ENCODE measurements at regions not wholly inside any gene's neighbourhood (a gene's known extent, or its start where the extent isn't known, plus 50 kb on each side); places are given as distances from the start of the nearest gene placed in this dataset.
"Not testable (repeated sequence)": the region's sequence is repeated elsewhere in the genome, so short reads cannot be mapped to it uniquely, and the experiment has no call there.

DNA sequence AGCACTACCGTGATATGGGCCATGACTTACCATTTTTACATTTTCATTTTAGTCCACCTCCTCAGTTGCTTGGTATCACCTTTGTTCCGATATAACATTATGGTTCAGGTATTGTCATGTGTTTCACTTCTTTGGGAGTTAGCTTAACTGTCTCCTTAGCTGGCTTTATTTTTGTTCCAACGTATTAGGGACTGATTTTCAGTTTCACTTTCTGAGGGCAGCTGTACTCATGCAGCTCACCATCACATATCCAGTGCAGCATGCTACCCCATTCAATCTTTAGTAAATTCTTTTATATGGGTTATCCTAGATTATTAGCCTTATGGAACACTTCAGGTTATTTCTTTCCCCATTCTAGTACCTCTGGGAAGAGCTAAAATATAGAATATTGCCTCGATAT, 362.2 kb upstream of the IRAK1BP1 start:
- no peak for DNase-seq (ENCODE audit: low spot score)

DNA sequence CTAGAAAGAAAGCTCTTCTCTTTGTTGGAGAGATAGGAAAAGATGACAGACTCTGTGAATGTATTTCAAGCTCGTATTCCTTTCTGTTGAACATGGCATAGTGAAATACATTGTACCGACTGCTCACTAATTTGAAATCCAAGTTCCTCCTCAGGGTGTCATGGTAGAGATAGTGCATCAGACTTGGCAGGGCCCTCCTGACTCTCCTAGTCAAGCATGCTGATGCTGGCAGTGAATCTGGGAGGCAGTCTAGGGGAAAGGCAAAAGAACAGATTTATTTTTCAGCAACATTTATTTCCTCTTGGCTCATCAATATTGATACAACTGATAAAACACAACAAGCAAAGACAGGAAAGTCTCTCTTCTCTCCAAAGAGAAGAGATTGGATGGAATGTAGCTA, 356.3 kb upstream of the IRAK1BP1 start:
- DNase-seq (ENCODE audit: low spot score) = no peak

DNA sequence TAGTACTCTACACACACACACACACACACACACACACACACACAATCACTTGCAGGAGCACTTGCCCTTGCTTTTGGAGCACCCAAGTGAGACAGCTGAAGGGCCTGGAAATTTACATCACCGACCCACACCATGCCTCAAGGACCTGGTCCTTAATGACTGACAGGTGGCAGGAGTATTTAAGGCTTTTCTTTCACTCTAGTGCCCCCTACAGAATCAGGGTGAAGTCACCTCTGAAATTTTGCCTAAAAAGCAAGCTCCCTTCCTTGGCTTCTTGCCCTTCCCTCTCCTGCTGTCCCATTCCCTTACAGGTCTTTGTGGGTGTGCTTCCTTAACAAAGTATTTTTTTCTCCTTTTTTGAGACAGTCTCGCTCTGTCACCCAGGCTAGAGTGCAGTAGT, 353.5 kb upstream of the IRAK1BP1 start:
- DNase-seq (ENCODE audit: low spot score) = no peak

DNA sequence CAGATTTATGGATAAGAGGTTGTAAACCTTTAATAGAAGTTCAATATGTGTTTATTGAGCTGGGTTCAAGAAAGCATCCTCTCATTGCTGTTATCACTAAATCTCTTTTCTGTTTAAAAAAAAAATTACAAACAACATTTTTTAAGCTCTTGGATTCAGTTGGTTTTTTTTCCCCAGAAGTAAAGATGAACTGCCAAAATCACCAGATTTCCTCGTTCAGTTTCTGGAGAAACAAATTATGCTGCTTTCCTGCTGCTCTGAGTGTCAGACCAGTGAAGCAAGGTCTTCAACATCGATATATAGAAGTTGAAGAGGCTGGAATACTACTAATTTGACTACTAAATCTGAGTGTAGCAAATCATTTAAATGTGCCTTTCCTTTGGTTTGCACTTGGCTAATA, 352.1 kb upstream of the IRAK1BP1 start:
- DNase-seq (ENCODE audit: low spot score) = no peak

DNA sequence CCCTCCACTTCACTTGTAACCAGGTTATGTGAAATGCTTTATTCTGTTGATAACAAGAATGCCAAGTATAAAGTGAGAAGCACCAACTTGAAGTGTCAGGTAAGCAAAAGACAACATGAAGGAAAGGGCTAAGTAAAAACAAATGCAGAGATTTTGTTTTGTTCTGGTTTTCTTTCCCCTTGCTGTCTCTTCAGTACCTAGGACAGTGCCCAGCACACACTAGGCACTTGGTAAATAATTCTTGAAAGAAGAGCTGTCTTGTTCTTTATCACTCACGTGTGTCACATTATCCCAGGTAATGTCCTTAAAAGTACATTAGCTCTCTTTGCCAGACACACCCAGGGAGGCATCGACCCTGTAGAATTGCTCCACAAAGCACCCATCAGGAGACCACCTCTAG, 350.0 kb upstream of the IRAK1BP1 start:
- DNase-seq (ENCODE audit: low spot score) = no peak

DNA sequence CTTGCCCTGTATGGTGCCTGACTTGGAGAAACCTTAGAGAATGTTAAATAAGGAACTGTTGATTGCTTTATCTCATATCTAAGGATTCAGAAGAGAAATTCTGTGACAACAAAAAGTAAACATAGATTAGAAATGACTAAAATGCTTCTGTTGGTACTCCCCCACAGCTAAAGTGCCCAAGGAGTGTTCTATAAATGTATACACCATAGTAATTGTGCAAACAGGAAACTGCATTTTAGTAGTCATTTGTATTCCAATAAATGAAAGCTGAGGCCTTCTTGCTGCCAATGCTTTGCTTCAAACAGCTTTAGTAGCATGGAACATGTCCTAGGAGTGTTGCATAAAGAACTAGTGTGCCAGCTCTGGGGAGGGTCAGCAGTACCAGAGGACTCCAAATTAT, 343.7 kb upstream of the IRAK1BP1 start:
- DNase-seq (ENCODE audit: low spot score) = no peak

DNA sequence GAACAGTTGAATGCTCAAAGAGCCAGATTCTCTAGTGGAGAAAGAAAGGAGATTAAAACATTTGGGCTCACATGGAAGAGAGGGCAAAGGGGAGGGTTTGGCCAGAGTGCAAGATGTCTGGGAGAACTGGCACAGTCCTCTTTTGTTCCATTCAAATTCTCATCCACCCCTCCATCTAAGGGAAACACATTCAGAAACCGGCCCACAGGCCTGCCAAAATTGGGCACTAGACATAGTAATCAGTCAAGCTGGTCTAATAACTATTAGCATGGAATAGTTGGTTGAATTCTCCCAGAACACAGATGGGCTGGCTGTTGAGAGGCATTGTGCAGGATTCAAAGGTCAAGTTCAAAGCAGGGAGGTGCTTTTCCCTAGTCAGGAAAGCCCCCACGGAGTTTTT, 341.4 kb upstream of the IRAK1BP1 start:
- no peak for DNase-seq (ENCODE audit: low spot score)

DNA sequence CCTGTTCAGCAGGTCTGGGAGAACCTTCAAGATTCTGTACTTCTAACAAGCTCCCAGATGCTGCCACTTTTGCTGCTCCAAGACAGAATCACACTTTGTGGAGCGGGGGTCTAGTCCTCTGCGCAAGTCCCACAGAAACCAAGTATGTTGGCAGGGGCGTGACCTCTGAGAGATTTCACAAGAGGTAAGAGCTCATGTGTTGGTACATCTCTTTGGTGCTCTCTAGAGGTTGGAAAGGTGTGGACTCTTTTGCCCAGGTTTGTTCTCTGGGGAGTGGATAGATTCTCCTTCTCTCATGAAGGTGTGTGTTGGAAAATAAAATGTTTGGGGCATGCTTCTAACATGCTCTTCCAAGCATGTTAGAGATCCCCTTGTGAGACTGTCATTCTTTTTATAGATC, 340.9 kb upstream of the IRAK1BP1 start:
- no peak for DNase-seq (ENCODE audit: low spot score)

DNA sequence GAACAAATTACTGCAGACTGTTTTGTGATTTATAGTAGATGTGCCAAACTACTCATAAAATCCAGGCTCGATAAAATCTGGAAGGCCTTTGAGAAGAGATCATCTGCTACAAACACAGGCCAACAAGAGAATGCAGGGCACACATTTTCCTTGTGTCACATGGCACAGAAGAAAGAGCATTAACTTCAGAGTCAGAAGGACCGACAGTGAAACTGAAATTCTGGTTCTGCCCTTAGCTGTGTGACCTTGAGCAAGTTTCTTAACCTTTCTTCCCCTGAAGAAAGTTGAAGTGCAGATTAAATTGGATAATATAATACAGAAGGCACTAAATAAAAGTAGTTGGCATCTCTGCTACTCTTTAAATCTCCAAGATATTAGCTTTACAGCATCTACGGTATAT, 338.4 kb upstream of the IRAK1BP1 start:
- DNase-seq (ENCODE audit: low spot score) = no peak

DNA sequence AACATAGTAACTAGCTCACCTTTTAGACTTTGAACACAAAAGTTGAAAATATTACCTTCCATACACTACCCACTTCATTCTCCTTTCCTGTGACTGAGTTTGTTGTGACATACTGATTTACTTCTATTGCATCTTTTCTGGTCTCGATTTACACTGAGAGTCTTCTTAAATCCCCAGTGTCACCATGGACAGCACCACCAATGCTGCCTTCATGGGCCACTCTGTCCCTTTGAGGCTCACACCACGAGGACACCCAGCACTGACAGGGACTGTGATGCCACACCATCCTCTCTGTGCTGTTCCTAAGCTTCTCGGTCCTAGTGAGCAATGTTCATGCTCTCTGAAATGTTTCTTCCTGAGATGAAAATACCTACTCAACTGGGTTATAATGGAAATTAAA, 337.1 kb upstream of the IRAK1BP1 start:
- DNase-seq (ENCODE audit: low spot score) = no peak

DNA sequence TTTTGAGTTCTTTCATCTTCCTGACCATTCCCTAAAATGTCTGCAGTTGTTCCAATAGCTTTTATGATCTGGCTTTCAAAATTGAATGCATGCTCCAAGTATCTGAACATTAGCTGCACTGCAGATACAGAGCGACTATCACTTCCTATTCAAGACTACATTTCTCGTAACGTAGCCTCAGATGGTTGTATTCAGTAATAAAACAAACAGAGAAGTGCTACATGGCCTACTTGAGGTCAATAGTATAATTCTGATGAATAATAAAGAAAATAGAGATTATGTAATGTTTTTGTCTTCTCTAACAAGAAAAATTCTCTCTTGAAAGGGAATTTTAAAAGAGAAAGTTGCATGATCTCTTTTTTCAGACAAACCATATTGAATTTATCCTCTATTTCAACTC, 333.9 kb upstream of the IRAK1BP1 start:
- no peak for DNase-seq (ENCODE audit: low spot score)

DNA sequence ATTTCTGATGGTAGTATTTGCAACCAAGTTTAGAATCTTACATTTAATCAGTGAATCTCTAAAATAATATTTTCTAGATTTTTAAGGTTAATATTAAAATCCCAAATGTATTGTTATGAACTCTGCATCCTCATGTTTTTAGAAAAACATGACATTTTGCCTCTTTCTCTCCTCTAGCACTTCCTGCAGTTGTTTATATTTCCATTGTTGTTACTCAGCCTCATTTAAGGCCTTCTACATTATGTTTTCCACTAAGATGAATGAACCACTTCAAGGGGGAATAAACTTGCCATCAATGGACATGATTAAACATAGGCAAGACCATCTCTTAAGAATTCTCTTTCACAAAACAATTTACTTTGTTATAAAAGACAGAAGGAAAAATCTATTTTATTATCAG, 333.5 kb upstream of the IRAK1BP1 start:
- DNase-seq (ENCODE audit: low spot score) = no peak

DNA sequence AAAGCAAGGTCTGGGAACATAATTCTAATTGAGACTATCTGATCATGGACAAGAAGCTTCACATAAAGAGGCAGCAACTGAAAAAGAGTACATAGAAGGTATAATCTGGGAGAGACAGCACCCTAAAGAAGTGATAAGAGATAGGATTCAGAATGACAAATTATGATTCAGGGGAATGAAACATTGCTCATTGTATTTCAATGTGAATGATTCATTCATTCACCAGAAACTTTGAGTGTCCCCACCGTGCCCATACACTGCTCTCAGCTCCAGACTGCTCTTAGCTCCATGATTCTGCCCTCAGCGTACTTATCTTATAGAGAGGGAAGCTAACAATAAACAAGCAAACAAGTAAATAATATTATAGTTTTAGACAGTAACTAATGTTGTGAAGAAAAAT, 329.3 kb upstream of the IRAK1BP1 start:
- no peak for DNase-seq (ENCODE audit: low spot score)

DNA sequence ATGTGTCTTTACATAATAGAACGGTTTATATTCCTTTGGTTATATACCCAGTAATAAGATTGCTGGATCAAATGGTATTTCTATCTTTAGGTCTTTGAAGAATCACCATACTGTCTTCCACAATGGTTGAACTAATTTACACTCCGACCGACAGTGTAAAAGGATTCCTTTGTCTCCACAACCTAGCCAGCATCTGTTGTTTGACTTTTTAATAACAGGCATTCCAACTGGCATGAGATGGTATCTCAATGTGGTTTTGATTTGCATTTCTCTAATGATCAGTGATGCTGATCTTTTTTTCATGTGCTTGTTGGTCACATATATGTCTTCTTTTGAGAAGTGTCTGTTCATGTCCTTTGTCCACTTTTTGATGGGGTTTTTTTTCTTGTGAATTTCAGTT, 319.7 kb upstream of the IRAK1BP1 start:
- not testable (repeated sequence) for DNase-seq (ENCODE audit: low spot score)

DNA sequence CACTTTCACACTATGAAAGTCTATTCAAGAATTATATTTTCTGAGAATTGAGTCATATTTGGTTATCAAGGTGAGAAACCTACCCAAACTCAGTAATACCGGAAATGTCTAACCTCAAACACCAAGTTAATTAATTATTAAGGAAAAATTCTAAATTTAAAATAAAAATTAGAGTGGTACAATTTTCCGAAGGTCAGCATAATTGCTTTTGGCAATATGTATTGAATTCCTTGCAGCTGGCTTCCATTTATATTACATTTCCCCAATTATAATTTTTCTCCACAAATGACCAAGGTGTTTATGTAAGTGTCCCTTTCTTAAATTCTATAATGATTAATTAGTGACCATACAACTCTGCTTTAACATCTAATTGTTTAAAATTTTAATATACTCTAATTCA, 316.0 kb upstream of the IRAK1BP1 start:
- DNase-seq (ENCODE audit: low spot score) = no peak

DNA sequence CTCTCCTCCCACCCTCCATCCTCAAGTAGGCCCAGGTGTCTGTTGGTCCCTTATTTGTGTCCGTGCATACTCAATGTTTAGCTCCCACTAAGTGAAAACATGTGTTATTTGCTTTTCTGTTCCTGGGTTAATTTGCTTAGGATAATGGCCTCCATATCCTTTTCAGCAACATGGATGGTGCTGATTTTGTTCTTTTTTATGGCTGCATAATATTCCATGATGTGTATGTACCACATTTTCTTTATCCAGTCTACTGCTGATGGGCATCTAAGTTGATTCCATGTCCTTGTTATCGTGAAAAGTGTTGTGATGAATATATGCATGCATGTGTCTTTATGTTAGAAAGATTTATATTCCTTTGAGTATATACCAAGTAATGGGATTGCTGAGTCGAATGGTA, 314.9 kb upstream of the IRAK1BP1 start:
- DNase-seq (ENCODE audit: low spot score) = no peak

DNA sequence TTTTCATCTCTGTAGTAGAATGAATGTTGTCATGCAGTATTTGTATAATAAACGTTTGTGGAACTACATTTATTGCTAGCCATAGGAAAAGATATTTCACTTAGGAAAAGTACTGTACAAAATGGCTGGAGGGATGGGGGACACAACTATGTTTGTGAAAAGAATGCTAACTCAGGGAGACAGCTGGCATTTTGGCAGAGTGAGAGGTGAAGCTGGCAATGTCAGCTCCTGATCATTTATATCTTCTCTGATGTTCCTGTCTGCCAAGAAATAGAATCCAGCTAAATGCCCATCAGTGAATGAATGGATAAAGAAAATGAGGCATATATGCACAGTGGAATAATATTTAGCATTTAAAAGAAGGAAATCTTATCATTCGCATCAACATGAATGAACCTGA, 313.0 kb upstream of the IRAK1BP1 start:
- DNase-seq (ENCODE audit: low spot score) = no peak

DNA sequence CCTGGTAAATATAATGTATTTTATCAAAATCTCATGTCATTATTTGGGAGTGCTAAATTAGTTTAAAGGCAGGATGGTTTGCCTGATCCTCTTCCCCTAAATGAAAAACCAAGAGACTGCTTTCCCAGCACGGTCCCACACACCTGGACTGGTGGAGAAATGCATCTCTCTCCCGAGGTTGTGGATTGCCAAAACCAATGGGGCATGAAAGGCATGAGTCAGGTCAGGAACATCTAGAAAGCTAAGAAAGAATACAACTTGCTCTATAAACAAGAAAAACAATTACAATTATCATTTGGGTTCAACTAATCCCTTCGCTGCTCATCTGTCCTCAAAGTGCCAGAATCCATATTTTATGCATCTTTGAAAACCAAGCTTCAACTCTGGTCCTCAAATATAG, 308.3 kb upstream of the IRAK1BP1 start:
- no peak for DNase-seq (ENCODE audit: low spot score)

DNA sequence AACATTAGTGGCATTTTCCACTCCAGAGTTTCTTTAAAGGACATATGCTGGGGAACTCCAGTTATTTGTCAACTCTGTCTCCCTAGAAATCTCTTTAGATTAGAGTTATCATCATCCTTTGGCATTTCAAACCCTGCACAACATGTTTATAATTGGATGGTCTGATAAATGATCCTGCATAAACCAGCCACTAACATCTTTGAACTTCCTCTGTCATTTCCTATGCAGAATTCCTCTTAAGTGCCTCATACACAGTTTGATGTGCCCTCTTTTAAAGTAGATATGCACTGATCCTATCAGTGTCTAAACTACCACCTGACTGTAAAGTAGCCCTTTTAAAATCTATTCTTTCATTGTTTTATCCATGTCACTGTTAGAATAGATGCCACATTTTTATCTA, 306.3 kb upstream of the IRAK1BP1 start:
- no peak for DNase-seq (ENCODE audit: low spot score)

DNA sequence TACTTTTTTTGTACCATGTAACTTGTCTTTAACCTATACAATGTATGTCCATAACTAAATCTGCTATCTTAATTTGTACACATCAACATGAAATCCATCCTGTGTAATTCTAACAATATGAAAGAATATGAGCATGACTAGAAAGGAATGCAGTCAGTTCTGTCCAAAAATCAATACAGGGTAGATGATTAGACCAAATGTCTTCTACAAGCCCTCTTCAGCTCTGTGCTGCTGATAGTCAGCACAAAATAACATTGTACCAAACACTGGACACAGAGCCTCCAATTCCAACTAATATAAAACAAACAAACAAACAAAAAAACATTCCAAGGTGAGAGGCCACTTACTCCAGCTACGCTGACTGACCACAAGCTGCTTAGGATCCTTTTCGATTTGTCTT, 301.4 kb upstream of the IRAK1BP1 start:
- DNase-seq (ENCODE audit: low spot score) = no peak

DNA sequence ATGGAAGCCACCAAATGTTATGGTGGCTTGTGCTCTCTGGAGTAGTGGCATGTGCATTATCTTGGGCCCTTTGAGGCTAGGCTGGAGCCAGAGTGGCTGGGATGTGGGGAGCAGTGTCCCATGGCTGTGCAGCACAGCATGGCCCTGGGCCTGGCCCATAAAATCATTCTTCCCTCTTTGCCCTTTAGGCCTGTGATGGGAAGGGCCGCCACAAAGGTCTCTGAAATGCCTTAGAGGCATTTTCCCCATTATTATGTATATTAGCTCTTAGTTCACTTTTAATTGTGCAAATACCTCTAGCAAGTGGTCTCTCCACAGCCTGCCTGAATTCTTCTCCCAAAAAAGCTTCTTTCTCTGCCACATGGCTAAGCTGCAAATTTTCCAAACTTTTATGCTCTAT, 297.3 kb upstream of the IRAK1BP1 start:
- DNase-seq (ENCODE audit: low spot score) = no peak

DNA sequence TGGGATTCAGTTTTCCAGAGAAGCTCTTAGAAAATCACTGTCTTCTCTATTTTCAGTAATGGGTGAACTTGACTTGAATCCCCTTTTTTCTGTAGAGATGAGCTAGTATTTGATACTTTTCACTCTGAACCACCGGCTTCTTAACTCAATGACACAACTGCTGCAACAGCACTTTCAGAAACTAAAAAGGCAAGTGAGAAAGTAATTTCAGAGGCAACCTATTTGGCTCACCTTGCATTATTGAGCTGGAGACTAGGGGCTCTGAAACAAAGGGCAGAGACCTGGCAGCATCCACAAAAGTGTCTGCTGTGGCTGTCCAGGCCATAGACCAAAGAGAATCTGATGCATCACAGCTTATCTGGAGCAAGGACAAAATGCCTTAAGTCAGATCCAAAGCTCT, 289.8 kb upstream of the IRAK1BP1 start:
- no peak for DNase-seq (ENCODE audit: low spot score)

DNA sequence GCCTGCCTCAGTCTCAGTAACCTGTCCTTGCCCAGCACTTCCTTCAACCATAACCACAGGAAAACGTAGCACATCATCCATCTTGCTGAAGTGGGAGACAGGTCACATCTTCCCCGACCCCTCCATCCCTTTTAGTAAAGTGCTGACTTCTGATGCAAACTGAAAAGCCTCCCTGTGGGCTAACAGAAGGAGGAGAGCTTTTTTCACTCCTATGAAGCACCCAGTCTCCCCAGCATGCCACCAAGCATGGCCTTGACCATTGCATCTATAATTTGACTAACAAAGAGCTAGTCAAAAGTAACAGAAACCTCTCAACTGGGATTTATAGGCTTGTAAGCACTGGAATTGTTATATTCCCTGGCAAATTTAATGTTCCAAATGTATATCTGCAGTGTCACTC, 288.9 kb upstream of the IRAK1BP1 start:
- DNase-seq (ENCODE audit: low spot score) = no peak

DNA sequence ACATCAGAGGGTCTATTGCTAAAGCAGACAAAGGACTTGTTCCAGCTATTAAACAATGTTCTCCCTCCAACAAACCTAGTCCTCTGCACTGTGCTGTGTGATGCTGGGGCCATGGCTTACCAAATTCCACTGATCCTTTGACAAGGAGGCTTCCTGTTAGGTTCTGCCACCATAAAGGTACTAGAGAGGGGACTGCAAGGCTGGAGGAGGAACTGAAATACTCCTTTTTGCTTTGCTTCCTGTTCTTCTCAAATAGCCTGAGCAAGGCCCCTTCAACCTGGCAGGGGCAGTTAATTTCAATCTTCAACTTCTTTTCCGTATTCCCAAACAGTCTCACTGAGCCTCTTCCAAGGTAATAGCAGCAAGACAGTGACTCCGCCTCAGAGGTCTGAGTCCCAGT, 286.4 kb upstream of the IRAK1BP1 start:
- no peak for DNase-seq (ENCODE audit: low spot score)

DNA sequence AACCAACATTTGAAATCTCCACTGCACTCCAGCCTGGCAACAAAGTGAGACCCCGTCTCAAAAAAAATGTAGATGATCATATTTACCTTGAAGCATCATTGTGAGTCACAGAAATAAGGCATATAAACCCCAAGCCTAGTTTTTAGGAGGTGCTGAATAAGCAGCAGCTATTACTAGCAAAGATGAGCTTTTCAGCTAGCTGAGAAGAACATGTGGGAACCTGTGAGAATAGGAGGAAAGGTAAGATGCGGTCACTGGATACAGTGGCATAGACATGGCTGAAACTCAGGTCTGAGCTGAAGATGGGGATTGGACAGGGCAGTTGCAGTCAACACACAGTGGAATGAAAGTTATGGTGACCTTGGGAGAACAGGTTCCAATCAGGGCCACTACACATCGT, 284.3 kb upstream of the IRAK1BP1 start:
- no peak for DNase-seq (ENCODE audit: low spot score)

DNA sequence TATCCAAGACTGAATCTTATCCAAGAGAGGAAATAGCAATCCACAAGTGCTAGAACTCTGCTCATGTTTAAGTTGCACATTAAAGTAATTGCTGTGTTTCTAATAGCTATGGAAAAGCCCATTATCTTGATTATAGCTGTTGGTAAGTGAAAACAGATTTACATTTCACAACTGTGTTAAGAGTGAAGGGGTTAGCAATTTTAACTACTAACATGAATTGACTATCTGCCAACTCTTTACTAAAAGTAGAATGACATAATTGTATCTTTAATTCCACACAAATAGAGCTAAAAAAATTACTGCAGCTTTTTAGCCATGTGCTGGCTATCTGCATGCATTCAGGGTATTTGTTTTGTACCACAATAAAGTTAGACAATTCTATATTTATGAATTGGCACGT, 277.9 kb upstream of the IRAK1BP1 start:
- DNase-seq (ENCODE audit: low spot score) = no peak

Measured in COLO829 (cell line).